GM21576 (cell line): ENCODE measurements at regions not wholly inside any gene's neighbourhood (a gene's known extent, or its start where the extent isn't known, plus 50 kb on each side); places are given as distances from the start of the nearest gene placed in this dataset.

ENCODE experiments used
- ATAC-seq: cut with Tn5 transposase; IDR thresholded peaks from one replicate; pipeline ENCODE4 v1.9.1; 2021; ENCODE audit warnings: mild to moderate bottlenecking, moderate library complexity; ENCODE audit not compliant: unreplicated experiment

- ATAC-seq: no peak
Measured at GRCh38 chr3:24033818-24034217, 88.7 kb downstream of the NR1D2 start.

GRCh38 chr3:24034464-24034863, 89.4 kb downstream of the NR1D2 start:
- ATAC-seq: no peak

- no peak for ATAC-seq
Measured at GRCh38 chr3:24037971-24038370, 92.9 kb downstream of the NR1D2 start.

GRCh38 chr3:24040311-24040710, 95.2 kb downstream of the NR1D2 start:
- ATAC-seq: no peak

GRCh38 chr3:24042174-24043059, 97.3 kb downstream of the NR1D2 start:
- ATAC-seq: no peak

GRCh38 chr3:24043168-24043567, 98.1 kb downstream of the NR1D2 start:
- ATAC-seq: no peak

GRCh38 chr3:24043985-24044384, 98.9 kb downstream of the NR1D2 start:
- ATAC-seq: no peak

- ATAC-seq: no peak
Measured at GRCh38 chr3:24046214-24046613, 101.1 kb downstream of the NR1D2 start.

- ATAC-seq: peak; percentile 20
Measured at GRCh38 chr3:24047513-24047912, 102.4 kb downstream of the NR1D2 start.

GRCh38 chr3:24048843-24049242, 103.8 kb downstream of the NR1D2 start:
- ATAC-seq: no peak

- no peak for ATAC-seq
Measured at GRCh38 chr3:24052446-24052845, 107.4 kb downstream of the NR1D2 start.

GRCh38 chr3:24058940-24059705, 114.0 kb downstream of the NR1D2 start:
- no peak for ATAC-seq

- ATAC-seq: no peak
Measured at GRCh38 chr3:24060055-24060454, 115.0 kb downstream of the NR1D2 start.

- ATAC-seq: no peak
Measured at GRCh38 chr3:24062916-24063315, 117.8 kb downstream of the NR1D2 start.
